Skeletal muscle cell (primary cell): ENCODE measurements at regions not wholly inside any gene's neighbourhood (a gene's known extent, or its start where the extent isn't known, plus 50 kb on each side); places are given as distances from the start of the nearest gene placed in this dataset.
"Not testable (repeated sequence)": the region's sequence is repeated elsewhere in the genome, so short reads cannot be mapped to it uniquely, and the experiment has no call there.

Experiments
- DNase-seq: peaks from one replicate; pipeline ENCODE4 v3.0.0-alpha.2; 2010; ENCODE audit warnings: low read depth
- H3K4me3 ChIP-seq: 2 replicates; pipeline ENCODE4 v1.5.1; 2011; ENCODE audit warnings: low read depth, mild to moderate bottlenecking, control low read depth, low read length, moderate library complexity

DNA sequence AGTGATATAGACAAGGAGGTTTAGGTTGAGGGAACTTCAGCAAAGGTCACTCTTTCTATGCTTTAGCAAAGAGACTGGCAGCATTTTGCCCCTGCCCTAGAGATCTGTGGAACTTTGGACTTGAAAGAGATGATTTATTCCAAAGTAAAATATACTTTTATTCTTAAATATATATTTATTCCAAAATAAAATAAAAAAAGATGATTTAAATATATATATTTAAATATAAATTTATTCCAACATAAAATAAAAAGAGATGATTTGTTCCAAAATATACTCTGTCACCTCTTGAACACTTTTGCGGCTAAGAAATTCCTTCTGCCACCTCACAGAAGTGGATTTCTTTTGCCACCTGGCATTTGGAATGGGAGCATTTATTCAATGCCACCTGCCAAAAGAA is 521.3 kb upstream of the CHORDC1 start:
- DNase-seq: no peak
- no peak overlapping the region for H3K4me3 ChIP-seq

DNA sequence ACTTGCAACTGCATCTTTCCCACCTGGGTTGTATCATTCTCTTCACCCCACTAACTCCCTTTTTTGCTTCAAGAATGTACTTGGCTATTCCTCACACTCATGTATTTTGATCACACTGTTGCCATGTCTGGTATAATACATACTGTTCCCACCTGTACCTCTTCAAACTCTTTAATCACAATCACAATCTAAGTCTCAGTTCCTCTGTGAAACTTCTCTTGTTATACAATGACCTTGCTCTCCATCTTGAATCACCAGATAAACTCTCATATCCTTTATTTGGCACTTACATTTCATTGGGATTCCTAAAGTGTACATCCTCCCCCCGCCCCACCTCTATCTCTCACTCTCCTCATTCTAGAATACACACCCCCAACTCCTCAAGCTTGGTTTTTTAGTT is 516.0 kb upstream of the CHORDC1 start:
- H3K4me3 ChIP-seq: no peak overlapping the region
- no peak for DNase-seq

DNA sequence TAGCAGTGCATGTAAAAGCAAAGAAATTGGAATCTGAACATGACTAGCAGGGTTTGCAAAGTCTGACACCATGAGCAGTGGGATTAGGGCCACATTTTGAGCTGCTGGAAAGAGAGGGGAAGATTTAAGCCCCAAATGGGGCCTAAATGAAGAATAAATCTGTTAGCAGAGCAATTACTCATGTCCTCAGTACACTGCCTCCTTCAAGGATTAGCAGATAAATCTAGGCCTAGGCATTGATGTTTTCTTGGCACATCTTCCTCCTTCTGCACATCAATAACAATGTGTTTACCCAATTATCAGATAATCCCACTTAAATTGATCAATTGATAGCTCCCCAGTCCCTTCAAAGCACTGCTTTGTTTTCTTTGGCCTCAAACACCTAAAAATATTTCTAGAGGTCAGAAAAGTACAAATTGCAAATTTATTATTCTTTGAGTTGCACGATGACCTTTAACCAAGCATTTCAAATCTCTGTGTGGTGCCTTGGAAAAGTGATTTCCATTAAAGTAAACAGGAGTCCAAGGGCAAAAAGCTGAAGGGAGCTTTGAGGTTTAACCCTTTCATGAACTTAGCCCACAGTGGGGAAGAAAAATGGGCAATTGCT is 514.7 kb upstream of the CHORDC1 start:
- no peak overlapping the region for H3K4me3 ChIP-seq
- DNase-seq: peak; percentile 24

DNA sequence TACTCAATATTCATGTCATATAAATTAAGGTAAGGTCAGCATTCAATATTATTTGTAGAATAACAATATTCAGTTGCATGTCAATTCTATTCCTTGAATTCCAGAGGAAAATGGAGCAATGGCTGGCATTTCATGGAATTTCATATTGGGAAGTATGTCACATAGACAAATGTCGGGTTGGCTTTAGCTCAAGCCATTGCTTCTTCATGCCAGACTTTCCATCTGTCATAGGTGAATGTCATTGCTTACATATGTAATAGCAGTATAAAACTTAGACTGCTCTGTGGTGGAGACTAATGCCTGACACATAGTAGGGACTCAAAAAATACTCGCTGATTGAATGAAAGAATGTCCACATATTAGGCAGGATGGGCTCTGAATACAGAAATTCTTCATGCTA is 509.6 kb upstream of the CHORDC1 start:
- no peak for DNase-seq
- H3K4me3 ChIP-seq: no peak overlapping the region

DNA sequence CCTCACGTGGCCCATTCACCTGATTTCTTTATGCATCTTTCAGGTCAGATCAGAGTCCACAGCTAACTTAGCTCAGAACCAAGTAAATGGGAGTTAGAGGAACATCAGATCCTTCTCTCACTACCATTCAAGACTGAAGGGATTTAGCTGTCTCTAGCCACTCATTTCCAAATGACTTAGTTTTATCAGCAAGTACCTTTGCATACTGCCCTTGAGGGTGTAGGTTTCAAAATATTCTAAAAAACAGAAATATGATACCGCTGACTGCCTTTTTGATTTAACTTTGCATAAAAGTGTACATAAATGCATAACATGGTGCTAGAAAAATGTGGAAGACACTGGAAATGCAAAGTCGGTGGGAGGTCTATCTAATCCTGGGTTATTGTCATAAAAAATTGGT is 500.6 kb upstream of the CHORDC1 start:
- DNase-seq: no peak
- H3K4me3 ChIP-seq: no peak overlapping the region

DNA sequence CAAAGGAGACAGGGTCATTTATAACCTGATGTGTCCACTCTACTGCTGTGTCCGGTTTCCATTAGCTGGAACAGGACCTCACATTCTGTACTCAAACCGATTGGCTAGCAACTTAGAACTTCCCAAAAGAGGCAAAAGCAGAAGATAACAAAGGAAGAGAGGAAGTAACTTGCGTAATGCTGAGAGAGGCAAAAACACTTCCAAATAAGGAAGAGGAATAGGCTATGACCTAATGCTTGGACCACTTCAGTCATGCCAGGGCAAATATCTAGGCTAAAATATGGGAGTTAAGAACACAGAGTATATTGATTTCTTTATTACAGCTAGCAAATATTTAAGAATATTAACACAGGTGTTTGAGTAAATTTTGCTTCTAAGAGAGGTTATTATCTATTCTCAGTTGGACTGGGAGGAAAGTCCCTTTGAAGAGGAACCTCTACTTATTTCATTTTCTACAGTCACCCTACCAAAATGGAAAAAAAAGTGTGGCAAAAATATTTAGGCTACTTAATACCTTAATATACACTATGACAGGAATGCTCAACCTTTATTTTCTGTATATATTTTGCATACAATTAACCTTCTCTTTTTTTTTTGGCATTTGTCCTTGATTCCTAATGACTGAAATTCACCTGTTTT is 499.8 kb upstream of the CHORDC1 start:
- no peak overlapping the region for H3K4me3 ChIP-seq
- DNase-seq: peak; percentile 4

DNA sequence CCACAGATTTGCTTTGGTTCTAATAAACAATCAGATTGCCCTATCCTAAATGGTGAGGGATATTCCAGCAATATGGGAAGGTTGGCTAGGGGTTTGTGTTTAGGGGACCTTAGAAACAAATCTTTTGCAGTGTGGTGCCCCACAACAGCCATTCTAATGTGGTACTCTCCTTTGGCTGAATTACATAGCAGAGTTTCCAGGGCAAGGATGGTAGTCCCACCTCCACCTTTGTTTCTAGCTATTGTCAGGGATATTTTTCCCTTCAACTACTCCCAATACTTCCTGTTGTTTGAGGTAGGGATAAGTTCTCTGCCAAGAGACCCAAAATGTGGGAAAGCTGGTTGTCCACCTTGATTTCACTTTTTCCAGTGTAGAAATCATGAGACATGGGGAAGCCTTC is 494.7 kb upstream of the CHORDC1 start:
- no peak for DNase-seq
- H3K4me3 ChIP-seq: no peak overlapping the region

DNA sequence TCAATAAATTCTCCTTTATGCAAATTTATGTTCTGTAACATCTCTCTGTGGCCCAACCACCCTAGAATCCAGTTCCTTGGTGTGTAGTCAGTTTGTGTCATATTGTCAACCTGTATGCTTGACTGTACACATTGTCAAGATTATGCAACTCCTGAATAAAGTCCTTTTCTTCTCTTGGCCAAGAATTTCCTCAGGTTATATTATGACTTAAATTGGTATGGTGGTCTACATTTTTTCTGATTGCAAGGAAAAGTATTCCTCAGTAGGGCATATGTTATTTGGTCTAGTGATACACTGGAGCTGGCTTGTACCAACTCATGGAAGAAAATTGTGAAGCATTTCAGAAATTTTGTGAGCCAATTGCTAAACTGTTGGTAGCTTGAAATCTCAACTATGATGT is 482.8 kb upstream of the CHORDC1 start:
- no peak for DNase-seq
- H3K4me3 ChIP-seq: no peak overlapping the region

DNA sequence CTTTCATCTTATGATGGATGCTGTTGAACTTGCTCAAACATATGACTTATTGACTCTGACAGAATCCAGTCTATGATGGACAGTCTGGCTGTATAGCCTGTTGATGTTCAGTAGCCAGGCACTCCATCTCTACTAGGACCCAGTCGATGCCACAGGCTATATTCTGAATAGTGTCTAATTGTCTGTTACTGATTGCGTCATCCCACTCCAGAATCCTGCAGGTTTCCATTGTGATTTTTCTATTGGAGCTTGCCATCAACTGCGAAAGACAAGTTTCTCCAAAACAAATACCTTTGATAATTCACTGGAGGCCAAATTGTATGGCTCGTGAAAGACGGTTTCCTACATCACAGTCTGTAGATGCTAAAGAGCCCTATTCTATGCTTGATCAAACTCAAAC is 481.7 kb upstream of the CHORDC1 start:
- no peak for DNase-seq
- H3K4me3 ChIP-seq: no peak overlapping the region

DNA sequence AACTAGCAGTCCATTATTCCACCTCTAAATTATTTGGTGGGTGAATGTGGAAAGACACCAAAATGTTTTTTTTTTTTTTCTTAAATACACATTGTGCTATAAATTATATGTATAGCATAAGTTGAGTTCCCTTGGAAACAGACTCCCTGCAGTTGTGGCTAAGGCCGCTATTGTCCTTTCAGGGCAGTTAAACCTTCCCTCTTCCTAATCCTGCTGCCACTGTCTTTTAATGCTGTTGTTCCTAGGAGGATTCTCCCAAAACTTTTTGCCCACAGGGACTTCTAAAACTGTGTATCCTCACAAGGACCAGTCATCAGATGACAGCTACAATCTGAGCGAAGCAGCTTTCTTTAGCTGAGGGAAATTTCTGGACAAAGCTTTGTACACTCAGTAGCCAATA is 478.9 kb upstream of the CHORDC1 start:
- DNase-seq: no peak
- H3K4me3 ChIP-seq: no peak overlapping the region

DNA sequence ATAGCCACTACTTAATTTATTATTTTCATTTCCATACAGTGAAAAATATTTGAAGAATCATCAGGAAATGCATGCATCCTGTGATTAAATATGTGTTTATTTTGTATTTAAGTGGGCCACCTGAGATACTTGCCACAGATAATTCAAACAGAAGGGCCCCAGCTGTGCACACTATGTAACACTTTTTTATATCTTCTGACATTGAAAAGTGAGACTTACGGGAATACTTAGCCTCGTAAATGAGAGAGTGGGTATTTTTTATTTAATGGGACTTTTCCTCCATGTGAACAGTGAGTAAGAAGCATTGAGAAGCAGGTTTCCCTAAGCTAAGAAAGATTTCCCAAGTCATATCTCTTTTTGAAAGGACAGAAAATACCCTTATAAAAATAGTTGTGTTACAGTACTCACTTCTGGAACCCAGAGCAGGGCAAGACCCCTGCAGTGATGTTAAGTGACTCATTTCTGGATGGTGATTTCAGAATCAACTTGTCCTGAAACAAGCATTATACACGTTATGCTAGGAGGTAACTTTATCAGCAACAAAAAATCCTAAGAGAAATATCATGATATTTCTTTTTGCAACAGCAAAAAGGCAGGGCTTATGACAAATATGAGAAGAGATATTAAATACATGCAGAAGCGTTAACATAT is 478.1 kb upstream of the CHORDC1 start:
- no peak overlapping the region for H3K4me3 ChIP-seq
- DNase-seq: no peak

DNA sequence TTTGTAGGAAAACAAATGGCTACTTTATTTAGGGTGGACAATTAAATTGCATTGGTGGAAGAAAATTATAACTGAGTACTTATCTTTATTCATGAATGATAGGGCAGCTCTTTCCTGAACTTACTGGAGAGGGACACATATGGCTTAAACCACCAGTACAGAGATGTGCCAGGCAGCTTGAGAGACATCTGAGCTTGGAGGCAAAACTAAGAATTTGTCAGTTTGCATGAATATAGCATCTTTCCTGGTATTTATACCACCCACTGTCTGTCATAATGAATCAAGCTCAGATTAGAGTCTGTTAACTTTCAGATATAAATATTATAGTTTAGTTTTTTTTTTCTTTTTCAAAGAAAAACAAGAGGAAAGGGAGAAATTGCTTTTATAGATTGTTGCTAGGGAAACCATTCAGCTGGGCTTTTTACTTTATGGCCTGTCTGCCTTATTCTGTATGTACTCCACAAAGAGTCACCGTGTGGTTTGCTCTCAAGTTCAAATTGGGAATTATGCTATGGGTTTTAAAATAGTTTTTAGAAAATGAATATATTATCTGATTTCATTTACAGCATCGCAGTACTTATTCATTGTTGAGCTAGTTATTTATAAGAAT is 477.0 kb upstream of the CHORDC1 start:
- DNase-seq: no peak
- H3K4me3 ChIP-seq: no peak overlapping the region

DNA sequence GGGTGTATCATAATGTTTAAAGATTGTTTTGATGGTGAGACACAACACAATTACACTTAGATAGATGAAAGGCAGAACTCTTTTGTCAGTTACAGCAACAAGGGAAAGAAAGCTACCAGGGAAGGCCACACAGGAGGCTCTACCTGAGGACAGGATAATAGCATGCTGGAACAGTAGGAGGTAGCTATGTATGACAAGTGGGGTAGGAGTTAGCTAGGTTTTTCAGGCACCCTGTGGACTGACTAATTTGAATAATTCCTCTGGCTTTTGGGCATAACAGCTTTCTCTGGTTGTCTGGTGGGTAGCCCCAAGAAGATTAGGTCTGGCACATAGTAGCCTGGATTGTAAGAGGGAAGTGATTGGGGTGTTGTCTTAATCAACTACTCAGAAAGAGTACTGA is 475.4 kb upstream of the CHORDC1 start:
- H3K4me3 ChIP-seq: no peak overlapping the region
- DNase-seq: no peak

DNA sequence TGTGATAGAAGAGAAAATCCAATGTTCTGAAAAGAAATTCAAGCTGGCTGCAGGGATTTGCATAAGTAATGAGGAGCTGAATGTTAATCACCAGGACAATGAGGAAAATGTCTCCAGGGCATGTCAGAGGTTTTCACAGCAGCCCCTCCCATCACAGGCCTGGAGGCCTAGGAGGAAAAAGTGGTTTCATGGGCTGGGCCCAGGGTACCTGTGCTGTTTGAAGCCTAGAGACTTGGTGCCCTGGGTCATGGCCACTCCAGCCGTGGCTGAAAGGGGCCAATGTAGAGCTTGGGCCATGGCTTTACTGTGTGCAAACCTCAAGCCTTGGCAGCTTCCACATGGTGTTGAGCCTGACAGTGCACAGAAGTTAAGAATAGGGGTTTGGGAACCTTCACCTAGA is 452.6 kb upstream of the CHORDC1 start:
- DNase-seq, H3K4me3 ChIP-seq: not testable (repeated sequence)

DNA sequence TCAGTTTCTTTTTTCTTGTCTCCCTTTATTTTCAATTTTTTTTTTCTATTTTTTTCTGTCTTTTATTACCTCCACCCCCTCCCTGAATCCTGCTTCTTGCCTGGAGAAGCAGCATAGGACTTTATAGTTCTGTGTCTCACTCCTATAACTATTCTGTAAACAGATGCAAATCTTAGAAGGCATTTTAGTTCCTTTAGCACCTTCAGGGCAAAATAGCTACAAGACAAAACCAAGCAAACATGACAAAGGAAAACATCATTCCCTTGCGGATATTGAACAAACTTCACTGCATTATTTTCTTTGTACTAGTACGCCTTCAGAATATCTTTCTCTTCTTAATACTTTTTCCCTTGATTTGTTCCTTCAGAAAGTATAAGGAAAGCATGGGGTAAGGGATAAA is 446.2 kb upstream of the CHORDC1 start:
- DNase-seq: no peak
- H3K4me3 ChIP-seq: no peak overlapping the region

DNA sequence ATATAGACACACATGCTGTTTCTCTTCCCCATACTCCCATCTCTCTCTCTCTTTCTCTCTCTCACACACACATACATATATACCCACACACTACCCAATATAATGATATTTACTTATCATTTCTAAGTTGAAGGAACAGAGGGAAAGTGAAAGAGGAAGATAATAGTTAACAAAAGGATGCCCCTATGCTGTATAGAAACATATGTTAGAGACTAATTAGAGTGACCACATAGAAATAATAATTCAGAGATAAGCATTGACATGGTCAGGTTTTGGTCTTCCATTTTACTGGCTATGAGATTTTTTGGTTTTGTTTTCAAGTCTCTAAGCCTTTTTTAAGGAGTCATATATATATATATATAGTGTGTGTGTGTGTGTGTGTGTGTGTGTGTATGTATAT is 445.7 kb upstream of the CHORDC1 start:
- DNase-seq: no peak
- H3K4me3 ChIP-seq: no peak overlapping the region

DNA sequence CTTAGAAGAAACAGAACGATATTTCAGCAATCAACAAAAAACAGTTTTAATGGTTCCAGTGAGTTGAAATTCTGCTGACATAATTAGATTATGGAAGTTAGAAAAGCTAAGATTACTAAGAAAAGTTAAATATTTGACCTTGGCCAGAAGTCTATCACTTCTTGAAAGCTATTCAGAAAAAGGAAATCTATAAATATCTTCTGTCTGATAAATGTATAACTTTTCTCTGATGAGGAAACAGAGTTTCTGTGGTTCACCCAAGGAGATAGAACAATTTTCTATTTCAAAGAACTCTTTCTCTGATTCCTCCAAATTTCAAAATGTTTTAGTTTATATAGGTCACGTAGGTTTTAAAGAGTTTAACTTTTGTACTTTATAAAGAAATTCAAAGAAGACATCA is 438.4 kb upstream of the CHORDC1 start:
- DNase-seq: no peak
- no peak overlapping the region for H3K4me3 ChIP-seq

DNA sequence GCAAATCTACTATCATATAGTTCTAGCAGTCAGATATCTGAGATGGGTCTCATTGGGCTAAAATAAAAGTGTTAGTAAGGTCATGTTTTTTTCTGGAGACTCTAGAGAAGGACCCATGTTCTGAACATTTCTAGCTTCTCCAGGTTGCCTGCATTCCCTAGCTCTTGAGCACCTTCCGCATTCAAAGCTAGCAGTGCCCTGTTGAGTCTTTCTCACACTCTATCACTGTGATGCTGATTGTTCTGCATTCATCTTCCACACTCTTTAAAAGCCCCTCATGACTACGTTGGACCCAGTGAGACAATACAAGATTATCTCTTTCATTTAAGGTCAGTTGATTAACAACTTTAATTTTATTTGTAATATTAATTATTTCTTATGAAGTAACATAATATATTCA is 433.3 kb upstream of the CHORDC1 start:
- DNase-seq: no peak

DNA sequence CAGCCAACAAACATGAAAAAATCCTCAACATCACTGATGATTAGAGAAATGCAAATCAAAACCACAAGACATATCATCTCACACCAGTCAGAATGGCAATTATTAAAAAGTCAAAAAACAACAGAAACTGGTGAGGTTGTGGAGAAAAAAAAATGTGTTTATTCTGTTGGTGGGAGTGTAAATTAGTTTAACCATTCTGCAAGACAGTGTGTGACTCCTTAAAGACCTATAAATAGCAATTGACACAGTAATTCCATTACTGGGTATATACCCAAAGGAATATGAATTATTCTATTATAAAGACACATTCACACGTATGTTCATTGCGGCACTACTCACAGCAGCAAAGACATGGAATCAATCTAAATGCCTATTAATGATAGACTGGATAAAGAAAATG is 427.3 kb upstream of the CHORDC1 start:
- no peak for DNase-seq
- H3K4me3 ChIP-seq: no peak overlapping the region

More for the DNA sequence above, 433.3 kb upstream of the CHORDC1 start:
- no peak overlapping the region for H3K4me3 ChIP-seq

DNA sequence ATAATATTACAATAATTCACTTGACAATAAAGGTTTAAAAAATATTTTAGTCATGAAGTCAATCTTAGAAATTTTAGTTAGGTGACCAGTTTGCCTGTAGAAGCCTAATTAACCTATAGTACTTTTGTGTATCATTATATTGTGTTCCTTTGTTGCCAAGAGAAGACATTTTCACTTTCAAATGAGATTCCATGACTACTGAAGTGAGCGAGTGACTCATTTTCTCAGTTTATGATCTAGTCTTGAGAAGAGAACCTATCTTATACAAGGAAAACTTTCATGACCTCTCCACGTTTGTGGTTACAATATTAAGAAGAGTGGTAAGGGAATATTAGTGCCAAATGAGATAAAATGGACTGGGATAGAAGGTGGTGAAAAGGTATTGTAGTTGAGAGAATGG is 423.9 kb upstream of the CHORDC1 start:
- DNase-seq: no peak

DNA sequence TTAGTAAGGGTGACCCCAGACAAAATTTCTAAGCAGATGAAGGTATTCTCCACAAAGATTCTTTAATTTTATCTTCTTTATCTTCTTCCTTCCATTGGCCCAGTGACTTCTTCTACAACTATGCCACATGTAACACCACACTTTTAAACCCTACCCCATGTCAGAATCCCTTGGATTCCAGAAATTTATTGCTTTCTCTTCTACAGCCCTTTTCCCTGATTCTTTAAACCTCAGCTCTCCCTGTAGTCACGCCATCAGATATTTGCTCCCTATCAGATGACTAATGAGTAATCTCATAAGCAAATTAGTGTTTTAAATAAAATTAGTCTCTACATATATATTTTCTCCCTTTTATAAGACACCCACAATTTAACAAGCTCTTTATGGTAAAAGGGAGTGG is 423.4 kb upstream of the CHORDC1 start:
- DNase-seq: no peak
- no peak overlapping the region for H3K4me3 ChIP-seq

More for the DNA sequence above, 423.9 kb upstream of the CHORDC1 start:
- no peak overlapping the region for H3K4me3 ChIP-seq
